ENCODE measurements at regions not wholly inside any gene's neighbourhood (a gene's known extent, or its start where the extent isn't known, plus 50 kb on each side); places are given as distances from the start of the nearest gene placed in this dataset.

GRCh38 chr13:55432814-55433213, 1707.9 kb upstream of the PRR20A start:
- WGBS, 2 donors: 62 to 78% methylated on average over 4 of the region's 4 CpGs
- Histone ChIP-seq H3K27me3 (no peaks in the 10 kb centered on the region), H3K4me1 (no peaks in the 10 kb centered on the region), H3K9me3 (no peaks in the 10 kb centered on the region), H3K27ac (no peak overlapping the region), H3K4me3 (no peak overlapping the region), H3K36me3 (no peaks in the 10 kb centered on the region)
- no peak for DNase-seq
- TF ChIP-seq POLR2AphosphoS5 (IDR thresholded peaks at IDR 0.05) (no peak), CTCF (IDR thresholded peaks at IDR 0.05) (no peak), EP300 (IDR thresholded peaks at IDR 0.05) (no peak), POLR2A (IDR thresholded peaks at IDR 0.05) (no peak)
- intact Hi-C loops (cut with DNase I): no loop called here

GRCh38 chr13:55437162-55437561, 1703.6 kb upstream of the PRR20A start:
- WGBS, 2 donors: 29 to 46% methylated on average over 1 of the region's 1 CpG
- H3K27ac ChIP-seq: no peak overlapping the region
- H3K4me3 ChIP-seq: no peak overlapping the region
- no peak for DNase-seq
- intact Hi-C loops (cut with DNase I): no loop called here
- H3K4me1 ChIP-seq: no peaks in the 10 kb centered on the region
- no peak for TF ChIP-seq EP300 (IDR thresholded peaks at IDR 0.05)
- TF ChIP-seq POLR2A (IDR thresholded peaks at IDR 0.05): no peak
- TF ChIP-seq CTCF (IDR thresholded peaks at IDR 0.05): no peak
- TF ChIP-seq POLR2AphosphoS5 (IDR thresholded peaks at IDR 0.05): no peak
- H3K36me3 ChIP-seq: no peaks in the 10 kb centered on the region
- no peaks in the 10 kb centered on the region for H3K9me3 ChIP-seq
- no peaks in the 10 kb centered on the region for H3K27me3 ChIP-seq

- H3K9me3 ChIP-seq: peaks cover 0 to 3% (median 0%) of the 10 kb centered on the region in 4 donors
- intact Hi-C loops (cut with DNase I): no loop called here
- H3K4me1 ChIP-seq: no peaks in the 10 kb centered on the region
- H3K36me3 ChIP-seq: no peaks in the 10 kb centered on the region
- 21 to 38% methylated on average over 1 of the region's 1 CpG for WGBS, 2 donors
- no peak for TF ChIP-seq EP300 (IDR thresholded peaks at IDR 0.05)
- TF ChIP-seq POLR2A (IDR thresholded peaks at IDR 0.05): no peak
- TF ChIP-seq POLR2AphosphoS5 (IDR thresholded peaks at IDR 0.05): no peak
- no peak for TF ChIP-seq CTCF (IDR thresholded peaks at IDR 0.05)
- H3K4me3 ChIP-seq: no peak overlapping the region
- no peak overlapping the region for H3K27ac ChIP-seq
- DNase-seq: no peak
- H3K27me3 ChIP-seq: no peaks in the 10 kb centered on the region
These were observed 1701.3 kb upstream of the PRR20A start for GRCh38 chr13:55439450-55439849.

GRCh38 chr13:55440465-55441085, 1700.1 kb upstream of the PRR20A start:
- TF ChIP-seq POLR2AphosphoS5 (IDR thresholded peaks at IDR 0.05): no peak
- no peaks in the 10 kb centered on the region for H3K4me1 ChIP-seq
- WGBS, 2 donors: 54 to 75% methylated on average over 4 of the region's 4 CpGs
- H3K9me3 ChIP-seq: peaks cover 0 to 3% (median 0%) of the 10 kb centered on the region in 4 donors
- intact Hi-C loops (cut with DNase I): no loop called here
- H3K4me3 ChIP-seq: no peak overlapping the region
- no peaks in the 10 kb centered on the region for H3K36me3 ChIP-seq
- H3K27me3 ChIP-seq: no peaks in the 10 kb centered on the region
- no peak overlapping the region for H3K27ac ChIP-seq
- DNase-seq: no peak

GRCh38 chr13:55464222-55464621, 1676.5 kb upstream of the PRR20A start:
- Histone ChIP-seq H3K4me1 (no peaks in the 10 kb centered on the region), H3K27me3 (no peaks in the 10 kb centered on the region), H3K36me3 (no peaks in the 10 kb centered on the region), H3K27ac (no peak overlapping the region), H3K4me3 (no peak overlapping the region), H3K9me3 (no peaks in the 10 kb centered on the region)
- WGBS, 2 donors: 69 to 85% methylated on average over 3 of the region's 3 CpGs
- no peak for DNase-seq
- TF ChIP-seq POLR2AphosphoS5 (IDR thresholded peaks at IDR 0.05): no peak
- no peak for TF ChIP-seq POLR2A (IDR thresholded peaks at IDR 0.05)
- intact Hi-C loops (cut with DNase I): loop anchor here (10.0 kb wide), 1 partner anchor 1181 kb away; no protein-coding TSS in a partner anchor

GRCh38 chr13:55467476-55467875, 1673.2 kb upstream of the PRR20A start:
- 92 to 96% methylated on average over 2 of the region's 2 CpGs for WGBS, 2 donors
- no peak for TF ChIP-seq CTCF (IDR thresholded peaks at IDR 0.05)
- no peak for TF ChIP-seq POLR2A (IDR thresholded peaks at IDR 0.05)
- no peak for TF ChIP-seq POLR2AphosphoS5 (IDR thresholded peaks at IDR 0.05)
- no peak for TF ChIP-seq EP300 (IDR thresholded peaks at IDR 0.05)
- no peaks in the 10 kb centered on the region for H3K9me3 ChIP-seq
- DNase-seq: no peak
- no peak overlapping the region for H3K27ac ChIP-seq
- intact Hi-C loops (cut with DNase I): loop anchor here (10.0 kb wide), 1 partner anchor 1177 kb away; no protein-coding TSS in a partner anchor
- H3K4me3 ChIP-seq: no peak overlapping the region
- no peaks in the 10 kb centered on the region for H3K4me1 ChIP-seq
- H3K27me3 ChIP-seq: no peaks in the 10 kb centered on the region
- no peaks in the 10 kb centered on the region for H3K36me3 ChIP-seq

All from sigmoid colon (tissue), 6 donors.